ENCODE measurements at regions not wholly inside any gene's neighbourhood (a gene's known extent, or its start where the extent isn't known, plus 50 kb on each side); places are given as distances from the start of the nearest gene placed in this dataset.

- TF ChIP-seq CTCF (IDR thresholded peaks at IDR 0.05), result no peak
- TF ChIP-seq POLR2A (IDR thresholded peaks at IDR 0.05), result no peak
These were observed 169.6 kb upstream of the GADL1 start for GRCh38 chr3:31064021-31064420.

All from Peyer's patch (tissue), 4 donors.